Tibial nerve (tissue), 4 donors: ENCODE measurements at regions not wholly inside any gene's neighbourhood (a gene's known extent, or its start where the extent isn't known, plus 50 kb on each side); places are given as distances from the start of the nearest gene placed in this dataset.

ENCODE experiments used
- DNase-seq, 2 donors: peaks; one replicate each; pipeline ENCODE4 v3.0.0-alpha.2; 2019; ENCODE audit warnings: low spot score in 2 of 2
- H3K27ac ChIP-seq, 4 donors: fragments of 200-600 bp; sonication (generic) in 3 of 4; one replicate each; pipeline ENCODE4 v1.5.1; 2017 to 2019; ENCODE audit warnings: mild to moderate bottlenecking in 1 of 4
- H3K27me3 ChIP-seq, 2 donors: fragments of 200-600 bp; sonication (generic) in 1 of 2; one replicate each; pipeline versions ENCODE4 v1.5.1 to v1.6.0; 2017 to 2019
- H3K36me3 ChIP-seq, 3 donors: fragments of 200-600 bp; sonication (generic); one replicate each; pipeline ENCODE4 v1.5.1; 2018 to 2019
- H3K4me1 ChIP-seq, 4 donors: fragments of 200-600 bp; sonication (generic) in 3 of 4; one replicate each; pipeline ENCODE4 v1.5.1; 2017 to 2019
- H3K4me3 ChIP-seq, 4 donors: fragments of 200-600 bp; sonication (generic) in 3 of 4; one replicate each; pipeline ENCODE4 v1.5.1; 2017 to 2019; ENCODE audit warnings: mild to moderate bottlenecking in 1 of 4, moderate library complexity in 1 of 4
- H3K9me3 ChIP-seq, 4 donors: fragments of 200-600 bp; sonication (generic) in 3 of 4; one replicate each; pipeline ENCODE4 v1.5.1; 2017 to 2019
- EP300 ChIP-seq, 2 donors: sonication (generic); formaldehyde crosslinking; IDR thresholded peaks; one replicate each; pipeline ENCODE4 v1.6.1; 2017; ENCODE audit warnings: antibody characterized with exemption in 2 of 2, mild to moderate bottlenecking in 1 of 2
- POLR2A ChIP-seq, 2 donors: fragments of 450-650 bp; IDR thresholded peaks; one replicate each; pipeline ENCODE4 v1.6.1; 2017; ENCODE audit warnings: antibody characterized with exemption in 2 of 2, mild to moderate bottlenecking in 2 of 2, moderate library complexity in 2 of 2
- WGBS, 2 donors: methylation state at CpG; one replicate each; pipeline ENCODE4 v1.1.5; 2018; 5-methylcytosine and 5-hydroxymethylcytosine counted together
- TF ChIP-seq, protein P1 (sequence below), 5 experiments: fragments of 200-600 bp in 3 of 5; fragments of 450-650 bp in 2 of 5; sonication (generic) in 3 of 5; IDR thresholded peaks; one replicate each; pipeline ENCODE4 v1.5.1; 2016 to 2019; ENCODE audit warnings: antibody characterized with exemption in 5 of 5, mild to moderate bottlenecking in 3 of 5, moderate library complexity in 2 of 5

DNA sequence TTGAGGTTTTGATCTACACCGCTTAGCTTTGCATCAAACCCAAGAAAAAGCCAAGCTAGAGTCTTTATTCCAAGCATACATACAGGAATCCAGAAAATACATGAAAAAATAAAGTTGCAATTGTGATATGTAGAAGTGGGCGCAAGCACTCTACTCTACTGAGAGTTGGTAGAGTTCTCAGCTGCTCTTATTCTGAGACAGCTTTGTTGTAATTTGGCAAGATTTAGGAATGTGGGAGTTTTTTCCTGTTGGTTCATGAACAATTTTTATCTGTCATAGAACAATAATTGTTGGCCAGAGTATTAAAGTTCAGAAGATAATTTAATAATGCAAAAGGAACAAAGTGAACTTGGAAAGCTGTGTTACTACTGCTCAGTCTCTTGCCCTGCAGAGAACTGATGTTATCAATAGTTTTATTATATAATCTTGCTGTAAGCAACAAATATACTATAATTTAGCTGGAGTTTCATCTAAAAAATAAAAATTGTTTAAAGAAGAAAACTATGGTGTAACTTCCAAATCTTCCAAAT is 302.0 kb upstream of the RND3 start:
- H3K9me3 ChIP-seq, result peaks cover 0 to 16% (median 2%) of the 10 kb centered on the region in 4 donors
- H3K4me1 ChIP-seq, result peaks cover 0 to 39% (median 12%) of the 10 kb centered on the region in 4 donors
- DNase-seq, result no peak
- H3K27me3 ChIP-seq, result no peaks in the 10 kb centered on the region
- 52 to 53% methylated on average over 2 of the region's 2 CpGs for WGBS, 2 donors
- peak overlapping the region in 2 of 4 donors; percentile 1 to 32 for H3K27ac ChIP-seq
- peak in 1 of 2 donors; percentile 43 for TF ChIP-seq EP300 (IDR thresholded peaks at IDR 0.05)
- no peak for TF ChIP-seq POLR2A (IDR thresholded peaks at IDR 0.05)
- TF ChIP-seq, protein P1, sequence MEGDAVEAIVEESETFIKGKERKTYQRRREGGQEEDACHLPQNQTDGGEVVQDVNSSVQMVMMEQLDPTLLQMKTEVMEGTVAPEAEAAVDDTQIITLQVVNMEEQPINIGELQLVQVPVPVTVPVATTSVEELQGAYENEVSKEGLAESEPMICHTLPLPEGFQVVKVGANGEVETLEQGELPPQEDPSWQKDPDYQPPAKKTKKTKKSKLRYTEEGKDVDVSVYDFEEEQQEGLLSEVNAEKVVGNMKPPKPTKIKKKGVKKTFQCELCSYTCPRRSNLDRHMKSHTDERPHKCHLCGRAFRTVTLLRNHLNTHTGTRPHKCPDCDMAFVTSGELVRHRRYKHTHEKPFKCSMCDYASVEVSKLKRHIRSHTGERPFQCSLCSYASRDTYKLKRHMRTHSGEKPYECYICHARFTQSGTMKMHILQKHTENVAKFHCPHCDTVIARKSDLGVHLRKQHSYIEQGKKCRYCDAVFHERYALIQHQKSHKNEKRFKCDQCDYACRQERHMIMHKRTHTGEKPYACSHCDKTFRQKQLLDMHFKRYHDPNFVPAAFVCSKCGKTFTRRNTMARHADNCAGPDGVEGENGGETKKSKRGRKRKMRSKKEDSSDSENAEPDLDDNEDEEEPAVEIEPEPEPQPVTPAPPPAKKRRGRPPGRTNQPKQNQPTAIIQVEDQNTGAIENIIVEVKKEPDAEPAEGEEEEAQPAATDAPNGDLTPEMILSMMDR (IDR thresholded peaks at IDR 0.05), result no peak
- no peaks in the 10 kb centered on the region for H3K36me3 ChIP-seq
- H3K4me3 ChIP-seq, result no peak overlapping the region

DNA sequence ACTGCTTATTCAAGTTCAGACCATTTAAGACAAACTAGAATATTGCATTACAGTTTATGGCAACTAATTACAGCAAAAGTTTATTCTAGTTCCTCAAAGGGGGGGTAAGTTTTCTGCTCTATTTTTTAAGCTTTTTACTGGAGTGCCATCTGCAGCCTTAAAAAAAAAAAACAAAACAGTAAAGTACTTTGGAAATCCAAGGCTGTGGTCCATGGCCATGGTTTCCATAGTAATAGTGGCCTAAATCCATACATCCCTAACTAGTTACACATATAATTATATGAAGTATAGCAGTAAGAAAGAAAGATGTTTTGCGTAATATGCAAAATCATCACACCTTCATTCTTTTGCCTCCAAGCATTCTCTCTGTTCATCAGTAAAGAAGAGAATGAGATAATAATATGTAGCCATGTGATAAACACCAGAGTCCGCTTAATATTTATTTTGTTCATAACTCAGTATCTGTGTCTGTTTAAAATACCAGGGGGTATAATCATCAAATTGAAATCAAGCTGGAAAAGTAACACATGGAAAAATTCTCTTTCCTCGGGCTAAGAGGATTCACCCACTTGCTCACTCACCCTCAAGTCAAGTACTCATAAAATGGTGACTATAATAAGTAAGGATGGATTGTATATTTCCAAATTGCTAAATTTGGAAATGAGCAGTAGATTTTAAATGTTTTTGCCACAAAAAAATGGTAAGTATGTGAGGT is 301.1 kb upstream of the RND3 start:
- DNase-seq, result no peak
- H3K27me3 ChIP-seq, result no peaks in the 10 kb centered on the region
- peaks cover 0 to 39% (median 12%) of the 10 kb centered on the region in 4 donors for H3K4me1 ChIP-seq
- H3K36me3 ChIP-seq, result no peaks in the 10 kb centered on the region
- TF ChIP-seq POLR2A (IDR thresholded peaks at IDR 0.05), result no peak
- TF ChIP-seq, protein P1 (IDR thresholded peaks at IDR 0.05), result no peak
- no peak for TF ChIP-seq EP300 (IDR thresholded peaks at IDR 0.05)
- H3K9me3 ChIP-seq, result peaks cover 0 to 16% (median 2%) of the 10 kb centered on the region in 4 donors
- H3K4me3 ChIP-seq, result no peak overlapping the region
- WGBS, 2 donors, result 78 to 80% methylated on average over 3 of the region's 3 CpGs
- H3K27ac ChIP-seq, result peak overlapping the region in 2 of 4 donors; percentile 31 to 72

DNA sequence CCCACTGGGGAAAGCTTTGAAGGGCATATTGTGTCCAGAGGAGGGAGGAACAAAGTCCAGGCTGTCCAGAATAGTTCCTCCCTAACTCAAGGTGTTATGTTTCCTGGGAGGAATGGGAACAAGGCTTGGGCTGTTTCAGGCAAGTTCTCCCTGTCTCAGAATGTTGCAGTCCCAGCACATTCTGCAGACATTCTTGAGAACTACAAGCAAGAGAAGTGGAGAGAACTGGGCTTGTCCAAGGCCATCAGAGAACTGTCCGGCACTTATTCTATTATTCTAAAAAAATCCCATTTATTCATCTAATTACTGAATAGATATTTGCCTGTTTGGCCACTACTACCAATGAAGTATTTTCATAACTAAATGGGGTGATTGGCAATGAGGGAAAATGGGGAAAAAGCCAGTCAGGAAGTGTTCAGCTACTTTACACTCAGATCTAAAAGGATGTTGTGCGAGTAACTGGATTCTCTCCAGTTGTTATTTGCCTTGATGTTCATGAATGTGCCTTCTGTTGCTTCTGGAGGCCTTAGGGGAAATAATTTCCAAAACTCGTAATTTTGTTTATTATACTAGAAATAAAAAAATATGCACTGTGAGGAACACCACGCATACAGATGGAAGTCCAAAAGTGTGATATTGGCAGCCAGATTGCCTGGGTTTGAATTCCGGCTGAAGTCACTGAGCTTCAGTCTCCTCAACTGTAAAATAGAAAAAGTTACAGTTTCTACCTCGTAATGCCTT is 300.1 kb upstream of the RND3 start:
- Histone ChIP-seq H3K4me3 (no peak overlapping the region), H3K9me3 (peaks cover 0 to 11% (median 2%) of the 10 kb centered on the region in 4 donors), H3K36me3 (no peaks in the 10 kb centered on the region), H3K27ac (peak overlapping the region in 2 of 4 donors; percentile 46 to 72), H3K4me1 (peaks cover 0 to 39% (median 12%) of the 10 kb centered on the region in 4 donors), H3K27me3 (no peaks in the 10 kb centered on the region)
- TF ChIP-seq, protein P1 (IDR thresholded peaks at IDR 0.05), result no peak
- no peak for TF ChIP-seq POLR2A (IDR thresholded peaks at IDR 0.05)
- TF ChIP-seq EP300 (IDR thresholded peaks at IDR 0.05), result peak in 1 of 2 donors; percentile 10
- 35 to 38% methylated on average over 6 of the region's 6 CpGs for WGBS, 2 donors
- no peak for DNase-seq

DNA sequence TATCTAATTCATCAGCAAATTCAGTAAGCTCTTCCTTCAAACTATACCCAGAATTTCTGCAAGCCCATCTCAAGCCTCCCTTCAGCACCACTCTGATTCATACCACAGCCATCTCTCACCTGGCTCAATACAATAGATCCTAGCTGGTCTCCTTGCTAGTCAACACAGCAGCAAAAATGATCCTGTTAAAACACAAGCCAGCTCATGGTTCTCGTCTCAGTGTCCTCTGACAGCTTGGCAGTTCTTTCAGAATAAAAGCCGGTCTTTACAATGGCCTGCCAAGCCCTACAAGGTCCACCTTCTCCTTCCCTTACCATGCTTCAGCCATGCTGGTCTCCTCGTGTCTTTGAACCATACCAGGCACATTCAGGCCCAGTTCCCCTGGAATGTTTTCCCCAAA is 296.9 kb upstream of the RND3 start:
- 81 to 85% methylated on average over 3 of the region's 3 CpGs for WGBS, 2 donors
- Histone ChIP-seq H3K27ac (no peak overlapping the region), H3K36me3 (no peaks in the 10 kb centered on the region), H3K4me3 (no peak overlapping the region), H3K4me1 (peaks cover 0 to 38% (median 11%) of the 10 kb centered on the region in 4 donors), H3K27me3 (no peaks in the 10 kb centered on the region), H3K9me3 (no peaks in the 10 kb centered on the region)
- DNase-seq, result no peak
- no peak for TF ChIP-seq POLR2A (IDR thresholded peaks at IDR 0.05)
- no peak for TF ChIP-seq EP300 (IDR thresholded peaks at IDR 0.05)
- TF ChIP-seq, protein P1 (IDR thresholded peaks at IDR 0.05), result no peak

DNA sequence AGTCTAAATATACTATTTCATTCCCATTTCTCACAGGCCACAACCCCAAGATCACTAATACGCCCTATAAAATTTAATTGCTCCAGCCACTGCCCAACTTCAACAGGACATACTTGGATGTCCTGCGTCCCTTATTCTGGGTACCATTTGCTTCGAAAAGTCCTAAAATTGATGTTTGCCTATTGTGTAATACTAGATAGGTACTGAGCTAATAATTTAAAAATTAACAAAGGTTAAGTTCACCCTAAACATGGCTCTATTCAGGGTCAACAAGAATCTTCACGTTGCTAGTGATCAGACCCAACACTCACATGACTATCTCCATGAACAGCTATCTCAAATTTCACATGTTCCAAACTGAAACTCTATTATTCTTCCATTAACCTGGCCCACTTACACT is 296.4 kb upstream of the RND3 start:
- no peak for DNase-seq
- Histone ChIP-seq H3K4me1 (peaks cover 0 to 38% (median 8%) of the 10 kb centered on the region in 4 donors), H3K36me3 (no peaks in the 10 kb centered on the region), H3K9me3 (no peaks in the 10 kb centered on the region), H3K27me3 (no peaks in the 10 kb centered on the region), H3K4me3 (no peak overlapping the region), H3K27ac (no peak overlapping the region)
- TF ChIP-seq POLR2A (IDR thresholded peaks at IDR 0.05) (no peak), EP300 (IDR thresholded peaks at IDR 0.05) (no peak)
- TF ChIP-seq, protein P1 (IDR thresholded peaks at IDR 0.05), result no peak
- WGBS, 2 donors, result 82 to 86% methylated on average over 4 of the region's 4 CpGs
